Activated CD8-positive, alpha-beta memory T cell treated with anti-CD3 and anti-CD28 coated beads for 48 hours (primary cell): ENCODE measurements at regions not wholly inside any gene's neighbourhood (a gene's known extent, or its start where the extent isn't known, plus 50 kb on each side); places are given as distances from the start of the nearest gene placed in this dataset.

Experiments
- DNase-seq, 3 experiments: peaks; one replicate each; pipeline ENCODE4 v3.0.0-alpha.2; 2020; ENCODE audit warnings: low read depth in 2 of 3, low spot score in 2 of 3

DNA sequence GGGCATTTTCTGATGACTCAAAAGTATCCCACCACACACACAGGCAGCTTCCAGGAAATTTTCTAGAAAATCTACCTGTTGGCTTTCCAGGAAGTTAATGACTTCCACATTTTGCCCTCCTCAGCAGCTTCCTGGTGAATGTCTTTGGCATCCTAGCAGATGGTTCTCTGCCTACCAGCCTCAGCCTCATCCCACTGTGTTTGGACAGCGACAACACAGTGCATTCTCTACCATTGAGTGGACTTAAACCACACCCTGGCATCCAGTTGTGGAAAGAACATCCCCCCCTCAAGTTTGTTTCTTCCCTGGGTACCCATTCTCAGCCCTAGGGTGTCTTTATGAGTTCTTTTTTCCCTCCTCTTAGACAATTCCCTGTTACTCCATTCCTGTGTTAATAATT is 50.8 kb upstream of the GADL1 start:
- DNase-seq = no peak

DNA sequence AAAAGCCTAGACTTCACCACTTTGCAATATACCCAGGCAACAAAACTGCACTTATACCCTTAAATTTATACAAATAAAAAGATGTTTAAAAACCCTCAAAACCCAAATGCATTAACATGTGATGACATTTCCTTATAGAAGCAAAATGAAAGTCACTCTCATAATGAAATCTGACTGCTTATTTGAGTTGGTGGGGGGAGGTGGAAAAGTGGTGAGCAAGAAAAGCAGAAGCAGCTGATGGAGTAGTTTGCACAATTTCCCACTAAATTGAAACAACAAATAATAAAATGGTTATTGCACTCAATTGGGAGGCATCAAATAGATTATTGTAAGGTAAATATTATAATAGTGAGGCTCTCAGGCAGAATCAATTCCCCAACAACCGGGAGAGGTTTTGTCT is 54.0 kb upstream of the GADL1 start:
- no peak for DNase-seq

DNA sequence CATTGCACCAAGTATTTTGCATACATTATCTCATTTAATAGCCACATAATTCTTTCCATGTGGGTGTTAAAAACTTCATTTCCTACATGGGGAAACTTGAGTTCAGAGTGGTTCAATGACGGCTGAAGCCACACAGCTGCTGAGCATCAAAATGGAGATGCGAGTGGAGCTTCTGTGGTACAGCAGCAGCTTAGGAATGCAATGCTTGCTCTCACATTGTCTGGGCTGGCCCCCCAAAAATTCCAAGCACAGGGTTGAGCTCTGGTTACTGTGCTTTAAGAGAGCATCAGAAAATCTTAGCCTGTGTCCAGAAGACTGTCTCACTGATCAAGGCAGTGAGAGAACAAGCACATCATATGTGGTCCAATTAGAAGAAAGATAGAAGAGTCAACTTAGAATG is 57.4 kb upstream of the GADL1 start:
- DNase-seq = no peak

DNA sequence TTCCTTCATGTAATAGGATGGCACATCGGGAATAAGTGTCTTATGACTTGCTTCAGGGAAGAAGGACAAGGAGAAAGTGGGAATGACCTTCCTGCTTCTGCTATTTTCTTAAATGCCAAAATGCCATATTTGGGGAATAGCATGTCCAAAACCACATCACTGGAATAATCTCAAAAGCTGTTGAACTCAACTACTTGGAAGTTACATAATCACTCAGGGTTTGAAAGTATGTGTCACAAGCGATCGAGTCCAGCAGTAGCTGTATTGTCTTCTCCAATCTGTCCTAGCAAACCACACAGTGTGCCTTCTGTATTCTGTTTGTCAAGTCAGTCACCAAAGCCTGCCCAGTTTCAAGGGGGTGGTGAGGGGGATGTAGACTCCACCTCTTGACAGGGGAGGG is 58.3 kb upstream of the GADL1 start:
- no peak for DNase-seq

DNA sequence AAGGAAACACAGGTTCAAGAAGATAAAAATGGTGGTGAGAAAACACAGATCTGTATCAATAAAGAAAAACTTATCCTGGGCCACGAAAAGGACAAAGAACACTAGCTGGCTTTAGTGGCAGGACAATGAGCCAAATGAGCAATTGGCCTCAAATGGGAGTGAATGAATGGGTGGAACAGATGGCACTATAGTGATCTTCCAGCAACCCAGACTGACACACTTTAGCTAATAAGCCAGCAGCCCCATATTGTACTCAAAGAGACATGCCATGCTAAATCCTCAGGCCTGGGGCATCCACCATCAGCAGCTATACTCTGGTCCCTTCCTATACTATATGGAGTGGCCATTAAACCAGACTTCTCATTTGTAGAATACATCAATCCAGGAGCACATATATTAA is 60.0 kb upstream of the GADL1 start:
- DNase-seq = no peak

DNA sequence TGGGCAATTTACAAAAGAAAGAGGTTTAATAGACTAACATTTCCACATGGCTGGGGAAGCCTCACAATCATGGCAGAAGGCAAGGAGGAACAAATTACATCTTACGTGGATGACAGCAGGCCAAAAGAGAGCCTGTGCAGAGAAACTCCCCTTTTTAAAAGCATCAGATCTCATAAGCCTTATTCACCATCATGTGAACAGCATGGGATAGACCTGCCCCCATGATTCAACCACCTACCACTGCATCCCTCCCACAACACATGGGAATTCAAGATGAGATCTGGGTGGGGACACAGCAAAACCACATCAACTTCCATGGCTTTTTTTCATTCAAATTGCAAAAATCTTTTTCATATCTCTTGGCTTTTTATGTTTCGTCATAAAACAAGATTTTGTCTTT is 67.6 kb upstream of the GADL1 start:
- DNase-seq = no peak

DNA sequence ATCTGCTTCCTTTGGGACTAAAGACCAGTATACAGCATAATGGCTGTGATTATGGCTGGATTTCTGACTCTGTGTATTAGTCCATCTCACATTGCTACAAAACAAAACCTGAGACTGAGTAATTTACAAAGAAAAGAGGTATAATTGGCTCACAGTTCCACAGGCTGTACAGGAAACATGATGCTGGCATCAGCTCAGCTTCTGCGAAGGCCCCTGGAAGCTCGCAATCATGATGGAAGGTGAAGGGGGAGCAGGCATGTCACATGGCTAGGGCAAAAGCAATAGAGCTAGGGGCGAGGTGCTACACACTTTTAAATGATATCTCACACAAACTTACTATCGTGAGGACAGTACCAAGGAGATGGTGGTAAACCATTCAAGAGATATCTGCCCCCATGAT is 68.0 kb upstream of the GADL1 start:
- no peak for DNase-seq

DNA sequence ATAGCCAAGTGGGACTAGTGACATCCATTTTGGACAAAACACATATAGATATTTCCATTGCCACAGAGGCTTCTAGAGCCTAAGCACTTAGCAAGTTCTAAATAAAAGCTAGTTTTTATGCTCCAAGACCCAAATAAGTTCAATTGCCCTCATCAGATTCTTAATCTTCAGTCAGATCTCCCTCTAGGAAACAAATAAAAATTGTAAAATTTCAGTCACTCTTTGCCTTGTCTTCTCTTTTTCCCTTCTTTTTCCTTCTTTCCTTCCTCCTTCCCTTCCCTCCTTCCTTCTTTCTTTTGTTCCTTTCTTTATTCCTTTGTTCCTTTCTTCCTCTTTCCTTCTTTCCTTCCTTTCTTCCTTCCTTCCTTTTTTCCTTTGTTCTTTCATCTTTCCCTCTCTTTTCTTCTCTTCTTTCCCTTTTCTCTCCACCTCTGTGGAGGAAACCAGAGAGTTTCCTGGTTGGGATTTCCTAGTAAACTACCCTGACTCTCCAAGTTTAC is 68.8 kb upstream of the GADL1 start:
- DNase-seq = no peak

DNA sequence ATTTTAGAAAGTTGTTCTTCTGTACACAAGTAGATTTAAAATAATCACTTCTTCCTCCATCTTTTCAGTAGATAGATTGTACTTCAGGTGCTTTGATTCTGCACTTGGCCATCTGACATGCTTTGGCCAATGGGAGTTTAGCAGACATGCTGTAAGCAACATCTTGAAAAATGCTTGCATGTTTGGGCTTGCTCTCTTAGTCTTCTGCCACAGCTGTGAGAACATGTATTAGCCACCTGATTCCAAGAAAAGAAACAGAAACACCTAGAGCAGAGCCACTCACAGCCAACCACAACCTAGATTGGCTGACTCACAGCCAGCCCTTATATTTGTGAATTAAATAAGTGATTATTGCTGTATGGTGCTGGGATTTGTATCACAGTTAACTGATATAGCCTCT is 70.2 kb upstream of the GADL1 start:
- DNase-seq = no peak

DNA sequence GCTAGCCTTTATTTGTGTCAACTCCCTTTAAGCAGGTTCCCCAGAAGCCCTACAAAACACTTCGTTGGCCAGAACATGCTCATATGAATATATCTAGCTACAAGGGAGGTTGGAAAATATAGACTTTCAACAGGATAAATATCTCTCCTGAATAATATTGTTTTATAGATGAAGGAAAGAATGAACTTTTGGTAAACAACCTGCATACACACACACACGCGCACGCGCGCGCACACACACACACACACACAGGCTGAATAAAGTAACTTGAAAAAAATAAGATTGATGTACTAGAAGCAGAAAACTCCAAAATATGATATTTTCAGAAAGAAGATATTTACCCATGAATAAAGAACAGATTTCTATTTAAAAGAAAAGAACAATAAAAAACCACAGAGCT is 72.4 kb upstream of the GADL1 start:
- no peak for DNase-seq

DNA sequence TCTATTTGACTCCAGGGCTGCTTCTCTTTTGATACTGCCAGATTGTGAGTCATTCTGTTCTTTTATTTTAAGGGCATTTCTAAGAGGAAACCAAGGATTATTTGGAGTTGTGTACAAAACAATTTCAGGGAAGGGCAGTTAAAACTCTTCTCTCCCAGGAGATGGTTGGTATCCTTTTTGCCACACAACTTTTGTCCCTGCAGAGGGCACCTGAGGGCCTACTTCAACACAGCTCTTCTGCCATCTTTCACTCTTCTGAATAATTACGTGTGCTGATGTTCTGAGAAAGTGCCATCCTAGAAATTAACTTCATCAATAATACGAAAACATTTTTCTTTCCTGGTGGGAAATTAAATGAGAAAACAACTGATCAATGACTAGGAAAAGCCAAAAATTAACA is 75.7 kb upstream of the GADL1 start:
- no peak for DNase-seq

DNA sequence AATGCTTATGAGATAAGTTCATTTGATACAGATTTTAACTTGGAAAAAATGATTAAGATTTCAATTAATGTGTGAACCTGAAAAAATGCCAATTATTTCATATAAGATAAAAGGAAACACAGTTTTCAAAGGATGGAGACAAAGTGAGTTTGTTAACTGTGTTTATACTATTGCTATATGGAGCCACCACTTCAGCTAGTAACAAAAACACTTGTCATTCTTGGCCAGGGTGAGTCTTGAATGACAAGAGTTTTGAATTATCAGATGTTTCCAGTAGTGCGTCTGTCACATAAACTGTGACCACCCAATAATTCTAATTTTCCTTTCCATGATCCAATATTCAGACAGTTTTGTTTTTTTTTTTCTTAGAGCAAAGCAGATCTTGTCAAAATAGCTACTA is 78.0 kb upstream of the GADL1 start:
- DNase-seq = no peak

DNA sequence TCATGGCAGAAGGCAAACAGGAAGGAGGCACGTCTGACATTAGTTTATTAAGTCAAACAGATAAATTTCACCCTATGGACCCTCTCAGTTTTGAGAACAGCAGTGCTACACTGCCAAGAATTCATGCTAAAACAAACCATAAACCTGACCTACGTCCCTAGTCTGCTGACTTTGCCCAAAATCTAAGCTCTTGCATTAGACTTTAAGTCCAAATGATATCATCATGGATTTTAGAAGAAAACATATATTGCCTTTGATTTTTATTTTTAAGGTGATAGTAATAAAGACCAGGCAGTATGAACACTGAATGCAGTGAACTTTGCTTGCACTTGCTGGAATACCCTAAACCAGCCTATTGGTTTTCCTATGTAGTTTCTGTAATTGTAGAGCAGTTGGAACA is 79.6 kb upstream of the GADL1 start:
- no peak for DNase-seq

DNA sequence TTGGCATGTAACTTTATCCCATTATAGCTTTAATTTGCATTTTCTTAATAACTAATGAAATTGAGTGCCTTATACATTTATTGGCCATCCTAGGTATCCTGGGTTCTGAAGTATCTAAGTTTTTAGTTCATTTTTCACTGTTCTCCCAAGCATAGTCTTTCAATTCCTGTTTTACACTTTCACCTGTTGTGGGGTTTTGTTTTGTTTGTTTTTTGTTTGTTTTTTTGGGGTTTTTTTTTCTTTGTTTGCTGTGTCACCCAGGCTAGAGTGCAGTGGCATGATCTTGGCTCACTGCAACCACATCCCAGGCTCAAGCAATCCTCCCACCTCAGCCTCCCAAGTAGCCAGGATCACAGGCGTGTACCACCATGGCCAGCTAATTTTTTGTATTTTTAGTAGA is 83.1 kb upstream of the GADL1 start:
- DNase-seq = no peak

DNA sequence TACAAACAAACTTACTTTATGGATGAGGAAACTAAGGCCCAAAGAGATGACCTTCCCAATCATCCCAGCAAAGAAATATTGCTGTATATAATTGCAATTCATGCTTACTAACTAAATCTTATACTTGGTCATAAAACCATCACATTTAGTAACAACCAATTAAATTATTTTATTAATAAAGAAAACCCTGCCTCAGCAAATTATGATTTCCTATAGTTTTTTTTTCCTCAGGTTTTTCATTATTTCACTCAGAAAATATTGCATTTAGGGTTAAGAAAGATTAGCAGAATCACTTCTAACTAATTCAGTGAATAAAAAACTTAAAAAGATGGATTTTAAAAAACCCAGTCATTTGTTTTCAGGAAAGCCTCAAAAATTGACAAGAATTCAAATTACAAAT is 86.5 kb upstream of the GADL1 start:
- no peak for DNase-seq

DNA sequence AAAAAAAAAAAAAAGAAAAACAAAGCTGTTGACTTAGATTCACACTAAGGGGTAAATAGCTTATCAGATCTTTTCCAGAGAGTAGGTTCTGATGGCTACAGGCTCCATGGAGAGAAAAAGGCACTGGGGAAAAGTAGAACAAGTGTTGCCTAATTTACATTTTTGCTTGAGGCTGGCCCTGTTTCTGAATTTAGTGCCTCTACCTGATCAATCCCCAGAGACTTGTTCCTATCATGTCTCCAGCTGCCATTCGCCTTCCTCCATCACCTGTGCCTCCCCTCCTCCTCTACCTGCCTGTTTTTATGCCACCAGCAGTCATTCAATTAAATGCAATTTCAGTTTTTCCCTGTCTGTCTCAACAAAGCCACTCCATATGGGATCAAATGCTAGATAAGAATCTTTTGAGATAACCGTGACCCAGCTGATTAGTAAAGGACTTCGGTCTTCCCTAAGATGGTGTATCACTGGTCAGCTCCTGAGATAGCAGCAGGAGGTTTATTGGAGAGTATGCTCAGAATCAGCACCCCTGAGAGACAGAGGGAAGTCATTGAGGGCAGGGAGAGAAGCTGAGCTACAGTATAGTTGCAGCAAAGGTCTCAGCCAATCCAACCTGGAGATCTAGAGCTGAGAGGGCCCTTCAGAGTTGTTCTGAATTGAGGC is 88.1 kb upstream of the GADL1 start:
- no peak for DNase-seq

DNA sequence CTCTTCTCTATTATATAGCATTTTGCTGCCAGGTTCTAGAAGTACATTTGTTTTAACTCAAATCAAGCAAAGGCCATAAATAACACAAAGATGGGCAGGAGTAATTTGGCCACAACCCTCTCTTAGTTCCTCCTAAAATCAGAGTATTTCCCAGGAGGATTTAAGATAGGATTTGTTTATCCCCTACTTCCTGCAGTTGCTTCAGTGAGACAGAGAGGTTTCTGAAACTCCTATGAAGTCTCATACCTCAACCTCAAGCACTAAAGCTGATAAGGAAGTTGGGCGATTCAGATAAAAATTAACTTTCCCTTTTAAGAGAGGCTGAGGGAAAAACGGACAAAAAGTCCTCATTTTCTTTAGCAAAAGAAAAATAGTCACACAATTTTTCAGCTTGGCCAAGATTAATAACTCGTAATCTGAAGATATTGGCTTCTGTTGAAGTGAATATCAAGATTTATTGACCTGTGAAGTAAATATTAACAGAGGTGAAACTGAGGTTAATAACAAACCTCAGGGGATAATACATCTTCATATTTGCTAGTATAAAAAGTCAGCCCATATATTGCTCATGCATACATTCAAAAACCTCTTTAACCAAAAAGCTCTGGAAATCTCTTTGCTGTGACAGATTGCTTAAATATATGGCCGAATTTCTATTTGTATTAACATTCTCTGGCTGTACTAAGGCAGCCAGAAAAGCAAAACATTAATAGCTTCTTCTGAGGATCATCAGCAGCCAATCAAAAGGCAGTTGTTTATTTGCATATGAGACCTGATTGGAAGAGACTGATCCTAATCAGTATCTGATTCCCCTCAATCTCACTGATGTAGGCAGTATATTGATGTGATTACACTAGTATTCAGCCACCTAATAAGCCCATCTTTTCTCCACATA is 90.6 kb upstream of the GADL1 start:
- DNase-seq = no peak

DNA sequence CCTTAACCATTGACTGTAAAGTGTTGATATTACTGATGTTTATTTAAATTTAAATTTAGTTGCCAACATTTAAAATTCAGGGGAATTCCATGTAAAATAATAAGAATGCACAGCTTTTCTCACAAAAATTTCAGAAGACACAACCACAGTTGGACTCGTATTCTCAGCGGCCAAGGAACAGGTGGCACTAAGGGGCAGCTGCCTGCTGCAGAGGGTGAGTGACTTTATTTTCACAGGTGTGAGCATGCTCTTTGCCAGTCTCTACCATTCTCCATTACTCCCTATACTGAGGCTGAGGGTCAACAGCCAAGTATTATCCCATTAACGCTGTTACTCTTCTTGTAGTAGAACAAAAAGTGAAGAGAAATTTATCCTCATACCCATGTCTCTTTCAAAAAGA is 92.1 kb upstream of the GADL1 start:
- no peak for DNase-seq

DNA sequence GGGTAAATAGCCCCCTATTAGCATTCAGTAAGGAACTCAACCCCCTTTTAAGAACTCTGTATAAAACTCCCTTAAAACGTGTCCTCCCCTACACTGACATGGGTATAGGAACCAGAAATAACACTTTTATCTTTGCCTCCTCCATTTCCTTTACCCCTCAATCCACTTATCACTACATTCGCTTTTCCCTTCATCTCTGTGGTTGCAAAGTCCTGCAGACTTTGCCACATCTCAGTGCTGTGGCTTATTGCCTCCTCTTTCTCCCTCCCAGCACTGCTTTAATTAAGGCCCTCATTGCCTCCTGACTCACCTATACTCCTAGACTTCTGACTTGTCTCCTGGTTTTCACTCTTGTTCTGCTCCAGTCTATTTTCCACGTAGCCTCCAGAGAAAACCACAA is 94.3 kb upstream of the GADL1 start:
- no peak for DNase-seq

DNA sequence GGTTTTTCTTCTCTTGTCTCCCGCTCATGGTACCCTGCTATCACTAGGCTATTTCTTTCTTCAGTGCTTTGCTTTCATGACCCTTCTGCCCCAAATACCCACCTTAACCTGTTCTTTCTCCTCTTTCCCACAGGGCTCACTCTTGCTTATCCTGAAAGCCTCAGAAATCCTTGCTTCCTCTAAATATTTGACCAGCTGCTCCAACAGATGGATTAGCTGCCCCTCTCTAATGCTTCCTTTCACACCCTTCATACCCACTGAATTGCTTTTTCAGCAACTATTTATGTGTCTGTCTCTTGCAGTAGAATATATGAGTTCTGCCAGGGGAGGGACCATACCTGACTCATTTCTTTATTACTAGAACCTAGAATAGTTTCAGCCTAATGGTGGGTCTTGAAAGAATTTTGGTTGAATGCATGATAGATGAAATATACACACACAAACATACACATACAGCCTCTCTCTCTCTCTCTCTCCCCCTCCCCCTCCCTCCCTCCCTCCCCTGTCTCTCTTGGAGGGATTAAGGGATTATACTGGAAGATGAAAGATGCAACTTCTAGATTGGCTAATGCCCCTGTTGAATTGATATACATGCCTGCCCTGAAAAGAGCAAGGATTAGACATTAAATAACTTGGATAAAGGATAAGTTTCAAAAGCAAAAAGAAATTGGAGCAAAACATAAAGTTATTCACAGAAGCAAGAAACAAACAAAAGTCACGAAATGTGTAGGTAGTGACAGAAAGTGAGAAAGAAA is 95.0 kb upstream of the GADL1 start:
- no peak for DNase-seq

DNA sequence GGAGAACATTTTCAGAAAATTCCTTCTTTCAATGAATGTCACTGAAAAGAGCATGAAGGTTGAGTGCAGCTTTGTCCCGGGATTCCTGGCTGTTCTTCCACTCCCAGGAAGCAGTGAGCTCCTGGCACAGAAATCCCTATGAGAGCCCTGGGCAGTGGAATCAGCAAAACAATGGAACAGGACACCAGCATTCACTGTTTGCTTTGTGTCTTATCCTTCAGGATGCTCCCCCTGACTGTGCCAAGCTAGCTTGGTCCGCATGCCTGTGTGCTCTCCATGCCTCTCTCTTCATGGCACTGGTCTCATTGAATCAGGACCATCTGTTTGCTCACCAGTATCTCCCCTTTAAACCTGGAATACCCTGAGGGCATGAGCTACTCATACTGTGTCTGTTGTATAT is 102.0 kb upstream of the GADL1 start:
- DNase-seq = no peak

DNA sequence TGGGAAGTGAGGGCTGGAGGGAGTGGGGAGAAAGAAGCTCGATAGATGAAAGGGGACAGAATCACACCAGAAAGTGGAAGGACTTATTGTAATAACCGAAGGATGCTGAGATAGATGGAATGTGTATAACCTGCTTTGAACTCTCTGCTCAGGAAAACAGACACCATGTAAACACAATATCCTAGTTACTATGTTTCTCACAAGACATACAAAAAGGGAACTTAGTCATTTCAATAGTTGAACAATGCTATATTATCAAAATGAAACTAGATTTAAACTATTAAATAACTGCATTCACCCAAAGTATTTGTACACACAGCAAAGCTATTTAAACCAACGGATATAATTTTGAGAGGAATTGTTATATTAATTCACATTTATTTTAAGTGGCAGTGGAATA is 108.3 kb upstream of the GADL1 start:
- no peak for DNase-seq
